Peyer's patch (tissue), 4 donors: ENCODE measurements at regions not wholly inside any gene's neighbourhood (a gene's known extent, or its start where the extent isn't known, plus 50 kb on each side); places are given as distances from the start of the nearest gene placed in this dataset.

Experiments used
- CTCF ChIP-seq, 6 experiments: fragments of 450-650 bp in 4 of 6; fragments of 200-600 bp in 2 of 6; sonication (generic) in 1 of 6; IDR thresholded peaks; one replicate each; pipeline ENCODE4 v1.5.1; 2017 to 2019; ENCODE audit warnings: antibody characterized with exemption in 6 of 6, mild to moderate bottlenecking in 3 of 6, moderate library complexity in 1 of 6
- POLR2A ChIP-seq, 2 donors: fragments of 450-650 bp; IDR thresholded peaks; one replicate each; pipeline ENCODE4 v1.5.1; 2017; ENCODE audit warnings: antibody characterized with exemption in 2 of 2, mild to moderate bottlenecking in 2 of 2, moderate library complexity in 2 of 2

DNA sequence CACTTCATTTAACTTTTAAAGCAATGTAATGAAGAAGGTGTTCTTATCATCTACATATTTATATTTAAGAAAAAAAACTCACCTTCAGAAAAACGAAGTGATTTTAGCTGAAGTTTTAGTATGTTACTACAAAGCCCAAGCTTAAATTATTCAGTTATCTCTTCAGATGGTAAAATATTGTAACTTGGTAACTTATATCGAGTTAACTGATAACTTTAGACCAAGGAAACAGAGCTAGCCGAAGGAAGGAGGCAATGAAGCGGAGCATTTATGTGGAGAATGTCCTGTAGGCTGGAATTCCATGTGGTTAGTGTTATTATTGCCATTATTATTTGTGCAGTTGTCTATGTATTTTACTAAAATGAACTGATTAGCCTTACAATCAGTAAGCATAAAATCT lies 1102.1 kb upstream of the LCORL start:
- TF ChIP-seq CTCF (IDR thresholded peaks at IDR 0.05), result no peak
- TF ChIP-seq POLR2A (IDR thresholded peaks at IDR 0.05), result no peak
